ENCODE measurements at regions not wholly inside any gene's neighbourhood (a gene's known extent, or its start where the extent isn't known, plus 50 kb on each side); places are given as distances from the start of the nearest gene placed in this dataset.

GRCh38 chr3:181279239-181279565 lies 289.7 kb upstream of the DNAJC19 start:
- Mint-ChIP-seq H3K27me3 (ENCODE audit: insufficient read depth, low read depth, poor library complexity) (no peaks in the 10 kb centered on the region), H3K27ac (no peak overlapping the region), H3K36me3 (ENCODE audit: low read depth) (no peaks in the 10 kb centered on the region), H3K4me3 (no peak overlapping the region), H3K4me1 (no peaks in the 10 kb centered on the region), H3K9me3 (no peaks in the 10 kb centered on the region)
- Histone ChIP-seq H3K4me2 (no peak overlapping the region), H3K4me1 (ENCODE audit: insufficient read depth) (no peaks in the 10 kb centered on the region), H3K9me2 (ENCODE audit: insufficient read depth) (no peaks in the 10 kb centered on the region), H3K36me3 (ENCODE audit: insufficient read depth) (no peaks in the 10 kb centered on the region), H2AFZ (no peak overlapping the region), H3K27ac (ENCODE audit: low read depth) (no peak overlapping the region), H3K4me3 (no peak overlapping the region), H3K79me2 (replicated peaks; ENCODE audit: insufficient read depth) (no peaks in the 10 kb centered on the region), H3F3A (replicated peaks; ENCODE audit: low read depth) (no peaks in the 10 kb centered on the region), H4K20me1 (replicated peaks; ENCODE audit: insufficient read depth) (no peaks in the 10 kb centered on the region), H3K27me3 (ENCODE audit: insufficient read depth) (no peaks in the 10 kb centered on the region)
- TF ChIP-seq REST (IDR thresholded peaks at IDR 0.05; ENCODE audit: unreplicated experiment) (no peak), STAT1 (IDR thresholded peaks at IDR 0.05; ENCODE audit: unreplicated experiment) (no peak), NANOG (IDR thresholded peaks at IDR 0.05; ENCODE audit: borderline replicate concordance) (no peak), ZNF331 (CRISPR knock-in tag; IDR thresholded peaks at IDR 0.05; ENCODE audit: low read depth) (no peak), POLR2AphosphoS5 (IDR thresholded peaks at IDR 0.05; ENCODE audit: low read depth) (no peak), ETS1 (IDR thresholded peaks at IDR 0.05) (no peak), CTCF (conservative IDR thresholded peaks at IDR 0.05; ENCODE audit: low read depth in 2 of 2) (no peak)
- DNase-seq (ENCODE audit: low spot score) (no peak), ATAC-seq (no peak)

- H3K4me3 Mint-ChIP-seq = no peak overlapping the region
- no peaks in the 10 kb centered on the region for H4K20me1 ChIP-seq (replicated peaks; ENCODE audit: insufficient read depth)
- no peaks in the 10 kb centered on the region for H3K9me3 Mint-ChIP-seq
- no peaks in the 10 kb centered on the region for H3K36me3 ChIP-seq (ENCODE audit: insufficient read depth)
- no peak overlapping the region for H3K4me2 ChIP-seq
- no peak for TF ChIP-seq EZH2phosphoT487 (IDR thresholded peaks at IDR 0.05; ENCODE audit: unreplicated experiment)
- peak; percentile 53 to 72 for TF ChIP-seq CTCF (conservative IDR thresholded peaks at IDR 0.05; ENCODE audit: low read depth in 2 of 2)
- no peaks in the 10 kb centered on the region for H3K27me3 ChIP-seq (ENCODE audit: insufficient read depth)
- H3K27ac ChIP-seq (ENCODE audit: low read depth) = no peak overlapping the region
- no peaks in the 10 kb centered on the region for H3K4me1 Mint-ChIP-seq
- H3K4me1 ChIP-seq (ENCODE audit: insufficient read depth) = no peaks in the 10 kb centered on the region
- DNase-seq (ENCODE audit: low spot score) (peak; percentile 21), ATAC-seq (no peak)
- no peak overlapping the region for H3K27ac Mint-ChIP-seq
- no peaks in the 10 kb centered on the region for H3K9me2 ChIP-seq (ENCODE audit: insufficient read depth)
- H2AFZ ChIP-seq = no peak overlapping the region
- no peaks in the 10 kb centered on the region for H3K27me3 Mint-ChIP-seq (ENCODE audit: insufficient read depth, low read depth, poor library complexity)
- H3F3A ChIP-seq (replicated peaks; ENCODE audit: low read depth) = no peaks in the 10 kb centered on the region
- H3K4me3 ChIP-seq = no peak overlapping the region
- H3K79me2 ChIP-seq (replicated peaks; ENCODE audit: insufficient read depth) = no peaks in the 10 kb centered on the region
- no peaks in the 10 kb centered on the region for H3K36me3 Mint-ChIP-seq (ENCODE audit: low read depth)
These were observed 289.1 kb upstream of the DNAJC19 start for GRCh38 chr3:181278468-181279238.

Data from GM23338 (cell line).